ENCODE measurements at regions not wholly inside any gene's neighbourhood (a gene's known extent, or its start where the extent isn't known, plus 50 kb on each side); places are given as distances from the start of the nearest gene placed in this dataset.
"Not testable (repeated sequence)": the region's sequence is repeated elsewhere in the genome, so short reads cannot be mapped to it uniquely, and the experiment has no call there.

DNA sequence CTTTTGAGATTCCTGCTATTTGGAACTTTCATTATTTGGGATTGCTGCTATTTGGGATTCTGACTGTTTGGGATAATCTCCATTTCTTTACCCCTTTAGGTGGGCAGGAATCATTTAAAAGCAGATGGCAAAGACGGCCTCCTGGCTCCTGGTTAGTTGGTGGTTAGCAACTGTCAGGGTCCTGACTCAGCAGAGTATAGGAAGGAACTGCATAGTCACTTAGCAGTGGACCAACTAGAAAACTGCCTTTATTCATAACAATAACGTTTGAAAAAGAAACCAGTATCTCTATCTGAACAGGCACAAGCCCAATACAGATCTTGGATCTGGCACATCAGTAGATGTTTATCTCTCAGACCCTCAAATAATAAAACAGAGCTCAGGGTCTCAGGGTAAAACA is 469.7 kb upstream of the FGF16 start:
- no peaks in the 10 kb centered on the region for H3K27me3 ChIP-seq (ENCODE audit: control insufficient read depth in 3 of 3, insufficient read depth in 3 of 3, low read length in 3 of 3)
- no peaks in the 10 kb centered on the region for H3K36me3 ChIP-seq (ENCODE audit: control insufficient read depth in 3 of 3, insufficient read depth in 3 of 3, low read length in 3 of 3)
- no peak overlapping the region for H3K4me3 ChIP-seq (ENCODE audit: low read length in 3 of 3)
- H3K9me3 ChIP-seq (ENCODE audit: control insufficient read depth in 3 of 3, low read length in 3 of 3): no peaks in the 10 kb centered on the region
- H3K27ac ChIP-seq (ENCODE audit: low read depth, low read length): no peak overlapping the region
- H3K4me1 ChIP-seq (ENCODE audit: control insufficient read depth in 3 of 3, insufficient read depth in 3 of 3, low read length in 3 of 3): no peaks in the 10 kb centered on the region
- H3K9ac ChIP-seq (ENCODE audit: low read depth in 1 of 3, low read length in 3 of 3): no peak overlapping the region

DNA sequence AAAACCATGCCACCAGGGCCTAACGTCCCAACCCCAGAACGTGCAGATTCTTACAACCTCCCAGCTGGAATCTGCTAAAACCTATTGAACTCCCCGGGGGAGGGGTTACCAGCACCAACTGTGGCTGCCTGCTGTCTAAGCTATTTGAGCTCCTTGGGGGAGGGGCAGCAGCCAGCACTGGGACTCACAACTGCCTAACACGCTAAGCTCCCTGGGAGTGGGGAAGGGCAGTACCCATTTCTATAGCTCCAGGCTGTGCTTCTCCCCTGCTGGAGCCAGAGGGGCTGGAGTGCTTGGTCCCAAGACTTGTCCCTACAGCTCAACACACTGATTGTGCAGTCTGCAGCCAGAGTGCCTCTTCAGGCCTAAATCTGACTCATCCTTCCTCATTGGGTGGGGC is 459.8 kb upstream of the FGF16 start:
- H3K27ac ChIP-seq (ENCODE audit: low read depth, low read length): no peak overlapping the region
- H3K36me3 ChIP-seq (ENCODE audit: control insufficient read depth in 3 of 3, insufficient read depth in 3 of 3, low read length in 3 of 3): no peaks in the 10 kb centered on the region
- H3K9me3 ChIP-seq (ENCODE audit: control insufficient read depth in 3 of 3, low read length in 3 of 3): no peaks in the 10 kb centered on the region
- no peak overlapping the region for H3K4me3 ChIP-seq (ENCODE audit: low read length in 3 of 3)
- no peak overlapping the region for H3K9ac ChIP-seq (ENCODE audit: low read depth in 1 of 3, low read length in 3 of 3)
- no peaks in the 10 kb centered on the region for H3K27me3 ChIP-seq (ENCODE audit: control insufficient read depth in 3 of 3, insufficient read depth in 3 of 3, low read length in 3 of 3)
- no peaks in the 10 kb centered on the region for H3K4me1 ChIP-seq (ENCODE audit: control insufficient read depth in 3 of 3, insufficient read depth in 3 of 3, low read length in 3 of 3)

DNA sequence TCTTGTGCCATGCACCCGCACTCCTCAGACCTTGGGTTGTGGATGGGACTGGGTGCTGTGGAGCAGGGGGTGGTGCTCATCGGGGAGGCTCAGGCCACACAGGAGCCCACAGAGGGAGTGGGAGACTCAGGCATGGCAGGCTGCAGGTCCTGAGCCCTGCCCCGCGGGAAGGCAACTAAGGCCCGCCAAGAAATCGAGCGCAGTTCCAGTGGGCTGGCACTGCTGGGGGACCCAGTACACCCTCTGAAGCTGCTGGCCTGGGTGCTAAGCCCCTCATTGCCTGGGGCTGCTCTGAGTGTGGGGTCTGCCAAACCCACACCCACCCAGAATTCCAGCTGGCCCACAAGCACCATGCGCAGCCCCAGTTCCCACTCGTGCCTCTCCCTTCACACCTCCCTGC is 450.5 kb upstream of the FGF16 start:
- H3K4me3 ChIP-seq (ENCODE audit: low read length in 3 of 3): no peak overlapping the region
- no peaks in the 10 kb centered on the region for H3K36me3 ChIP-seq (ENCODE audit: control insufficient read depth in 3 of 3, insufficient read depth in 3 of 3, low read length in 3 of 3)
- H3K9ac ChIP-seq (ENCODE audit: low read depth in 1 of 3, low read length in 3 of 3): no peak overlapping the region
- no peaks in the 10 kb centered on the region for H3K27me3 ChIP-seq (ENCODE audit: control insufficient read depth in 3 of 3, insufficient read depth in 3 of 3, low read length in 3 of 3)
- H3K4me1 ChIP-seq (ENCODE audit: control insufficient read depth in 3 of 3, insufficient read depth in 3 of 3, low read length in 3 of 3): no peaks in the 10 kb centered on the region
- no peak overlapping the region for H3K27ac ChIP-seq (ENCODE audit: low read depth, low read length)
- no peaks in the 10 kb centered on the region for H3K9me3 ChIP-seq (ENCODE audit: control insufficient read depth in 3 of 3, low read length in 3 of 3)

- Histone ChIP-seq H3K9me3 (ENCODE audit: control insufficient read depth in 3 of 3, low read length in 3 of 3) (no peaks in the 10 kb centered on the region), H3K4me1 (ENCODE audit: control insufficient read depth in 3 of 3, insufficient read depth in 3 of 3, low read length in 3 of 3) (no peaks in the 10 kb centered on the region), H3K27me3 (ENCODE audit: control insufficient read depth in 3 of 3, insufficient read depth in 3 of 3, low read length in 3 of 3) (no peaks in the 10 kb centered on the region), H3K4me3 (ENCODE audit: low read length in 3 of 3) (no peak overlapping the region), H3K9ac (ENCODE audit: low read depth in 1 of 3, low read length in 3 of 3) (no peak overlapping the region), H3K36me3 (ENCODE audit: control insufficient read depth in 3 of 3, insufficient read depth in 3 of 3, low read length in 3 of 3) (no peaks in the 10 kb centered on the region), H3K27ac (ENCODE audit: low read depth, low read length) (no peak overlapping the region)
These were observed 443.7 kb upstream of the FGF16 start for GRCh38 chrX:77003530-77003929.

DNA sequence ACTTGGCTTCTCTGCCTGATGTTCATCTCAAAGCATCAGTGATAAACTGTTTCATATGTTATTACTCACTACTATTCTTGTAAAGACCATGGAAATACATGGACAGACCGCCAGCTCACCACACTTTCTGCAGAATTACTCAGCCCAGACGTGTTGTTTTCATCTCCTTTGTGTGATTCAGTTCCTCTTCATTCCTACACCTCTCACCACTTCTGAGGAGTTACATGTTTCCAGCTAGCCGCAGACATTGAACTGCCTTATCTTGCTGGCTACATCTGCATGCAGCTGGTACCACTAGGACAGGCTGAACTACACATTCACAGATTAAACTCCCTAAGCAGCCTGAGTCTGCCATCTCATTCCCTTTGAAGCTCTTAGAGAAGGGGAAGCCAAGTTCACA is 443.2 kb upstream of the FGF16 start:
- Histone ChIP-seq H3K36me3 (ENCODE audit: control insufficient read depth in 3 of 3, insufficient read depth in 3 of 3, low read length in 3 of 3) (no peaks in the 10 kb centered on the region), H3K9me3 (ENCODE audit: control insufficient read depth in 3 of 3, low read length in 3 of 3) (no peaks in the 10 kb centered on the region), H3K9ac (ENCODE audit: low read depth in 1 of 3, low read length in 3 of 3) (no peak overlapping the region), H3K27ac (ENCODE audit: low read depth, low read length) (no peak overlapping the region), H3K4me3 (ENCODE audit: low read length in 3 of 3) (no peak overlapping the region), H3K4me1 (ENCODE audit: control insufficient read depth in 3 of 3, insufficient read depth in 3 of 3, low read length in 3 of 3) (no peaks in the 10 kb centered on the region), H3K27me3 (ENCODE audit: control insufficient read depth in 3 of 3, insufficient read depth in 3 of 3, low read length in 3 of 3) (no peaks in the 10 kb centered on the region)

- no peaks in the 10 kb centered on the region for H3K9me3 ChIP-seq (ENCODE audit: control insufficient read depth in 3 of 3, low read length in 3 of 3)
- H3K27ac ChIP-seq (ENCODE audit: low read depth, low read length): no peak overlapping the region
- no peaks in the 10 kb centered on the region for H3K4me1 ChIP-seq (ENCODE audit: control insufficient read depth in 3 of 3, insufficient read depth in 3 of 3, low read length in 3 of 3)
- no peaks in the 10 kb centered on the region for H3K36me3 ChIP-seq (ENCODE audit: control insufficient read depth in 3 of 3, insufficient read depth in 3 of 3, low read length in 3 of 3)
- no peak overlapping the region for H3K9ac ChIP-seq (ENCODE audit: low read depth in 1 of 3, low read length in 3 of 3)
- H3K4me3 ChIP-seq (ENCODE audit: low read length in 3 of 3): no peak overlapping the region
- H3K27me3 ChIP-seq (ENCODE audit: control insufficient read depth in 3 of 3, insufficient read depth in 3 of 3, low read length in 3 of 3): no peaks in the 10 kb centered on the region
These were observed 437.5 kb upstream of the FGF16 start for GRCh38 chrX:77009691-77010090.

DNA sequence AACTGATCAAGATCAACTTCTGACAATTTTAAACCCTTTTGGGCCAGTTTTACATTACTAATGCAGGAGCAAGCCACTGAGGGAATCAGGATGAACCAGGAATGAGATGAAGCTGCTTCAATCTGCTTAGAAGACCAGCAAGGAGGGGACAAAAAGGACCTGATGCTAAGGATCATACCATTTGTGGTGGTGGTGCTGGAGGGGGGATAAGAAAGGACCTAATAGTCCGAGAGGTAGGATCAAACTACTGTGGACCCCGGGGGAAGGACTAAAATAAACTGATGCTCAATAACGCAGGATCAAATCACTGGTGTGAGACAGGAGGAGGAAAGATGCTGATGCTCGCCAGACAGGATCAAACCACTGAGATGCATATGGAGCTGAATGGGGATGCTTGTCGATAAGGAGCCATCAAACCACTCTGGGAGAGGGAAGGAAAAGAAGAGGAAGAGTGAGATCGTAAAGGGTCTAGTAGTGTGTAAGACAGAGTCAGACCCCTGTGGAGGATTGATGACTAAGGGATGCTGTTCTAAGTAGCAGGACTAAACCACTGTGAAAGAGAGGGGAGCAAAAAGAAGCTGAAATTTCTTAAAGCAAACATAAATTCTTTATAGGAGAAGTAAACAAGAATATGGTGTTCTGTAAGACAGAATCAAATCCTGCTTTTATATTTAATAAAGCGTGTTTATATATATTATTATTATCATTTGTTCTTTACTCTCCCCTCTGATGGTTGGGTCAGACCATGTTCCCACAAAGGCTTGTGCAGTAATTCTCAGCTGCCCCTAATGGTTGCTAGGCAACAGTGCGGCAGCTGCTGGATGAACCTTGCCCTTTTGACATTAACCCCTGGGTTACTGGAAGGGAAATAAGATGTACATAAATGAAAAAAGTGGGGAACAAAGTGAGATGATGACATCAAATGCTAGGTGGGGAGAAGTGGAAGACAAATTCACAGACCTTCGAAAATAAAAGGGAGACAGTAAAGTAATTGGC is 432.5 kb upstream of the FGF16 start:
- H3K4me1 ChIP-seq (ENCODE audit: control insufficient read depth in 3 of 3, insufficient read depth in 3 of 3, low read length in 3 of 3): no peaks in the 10 kb centered on the region
- H3K9me3 ChIP-seq (ENCODE audit: control insufficient read depth in 3 of 3, low read length in 3 of 3): no peaks in the 10 kb centered on the region
- H3K4me3 ChIP-seq (ENCODE audit: low read length in 3 of 3): no peak overlapping the region
- no peak overlapping the region for H3K27ac ChIP-seq (ENCODE audit: low read depth, low read length)
- H3K9ac ChIP-seq (ENCODE audit: low read depth in 1 of 3, low read length in 3 of 3): no peak overlapping the region
- no peaks in the 10 kb centered on the region for H3K27me3 ChIP-seq (ENCODE audit: control insufficient read depth in 3 of 3, insufficient read depth in 3 of 3, low read length in 3 of 3)
- H3K36me3 ChIP-seq (ENCODE audit: control insufficient read depth in 3 of 3, insufficient read depth in 3 of 3, low read length in 3 of 3): no peaks in the 10 kb centered on the region

GRCh38 chrX:77017093-77017492 is 430.1 kb upstream of the FGF16 start:
- H3K36me3 ChIP-seq (ENCODE audit: control insufficient read depth in 3 of 3, insufficient read depth in 3 of 3, low read length in 3 of 3): no peaks in the 10 kb centered on the region
- no peak overlapping the region for H3K27ac ChIP-seq (ENCODE audit: low read depth, low read length)
- H3K9ac ChIP-seq (ENCODE audit: low read depth in 1 of 3, low read length in 3 of 3): no peak overlapping the region
- no peaks in the 10 kb centered on the region for H3K27me3 ChIP-seq (ENCODE audit: control insufficient read depth in 3 of 3, insufficient read depth in 3 of 3, low read length in 3 of 3)
- no peaks in the 10 kb centered on the region for H3K9me3 ChIP-seq (ENCODE audit: control insufficient read depth in 3 of 3, low read length in 3 of 3)
- no peaks in the 10 kb centered on the region for H3K4me1 ChIP-seq (ENCODE audit: control insufficient read depth in 3 of 3, insufficient read depth in 3 of 3, low read length in 3 of 3)
- H3K4me3 ChIP-seq (ENCODE audit: low read length in 3 of 3): no peak overlapping the region

- not testable (repeated sequence) for H3K27ac ChIP-seq (ENCODE audit: low read depth, low read length); H3K27me3 ChIP-seq (ENCODE audit: control insufficient read depth in 3 of 3, insufficient read depth in 3 of 3, low read length in 3 of 3); H3K4me1 ChIP-seq (ENCODE audit: control insufficient read depth in 3 of 3, insufficient read depth in 3 of 3, low read length in 3 of 3); H3K9ac ChIP-seq (ENCODE audit: low read depth in 1 of 3, low read length in 3 of 3); H3K4me3 ChIP-seq (ENCODE audit: low read length in 3 of 3); H3K36me3 ChIP-seq (ENCODE audit: control insufficient read depth in 3 of 3, insufficient read depth in 3 of 3, low read length in 3 of 3); H3K9me3 ChIP-seq (ENCODE audit: control insufficient read depth in 3 of 3, low read length in 3 of 3)
These were observed 400.9 kb upstream of the FGF16 start for GRCh38 chrX:77046180-77046810.

- no peak overlapping the region for H3K4me3 ChIP-seq (ENCODE audit: low read length in 3 of 3)
- H3K36me3 ChIP-seq (ENCODE audit: control insufficient read depth in 3 of 3, insufficient read depth in 3 of 3, low read length in 3 of 3): no peaks in the 10 kb centered on the region
- no peaks in the 10 kb centered on the region for H3K4me1 ChIP-seq (ENCODE audit: control insufficient read depth in 3 of 3, insufficient read depth in 3 of 3, low read length in 3 of 3)
- no peak overlapping the region for H3K27ac ChIP-seq (ENCODE audit: low read depth, low read length)
- H3K9me3 ChIP-seq (ENCODE audit: control insufficient read depth in 3 of 3, low read length in 3 of 3): no peaks in the 10 kb centered on the region
- H3K9ac ChIP-seq (ENCODE audit: low read depth in 1 of 3, low read length in 3 of 3): no peak overlapping the region
- no peaks in the 10 kb centered on the region for H3K27me3 ChIP-seq (ENCODE audit: control insufficient read depth in 3 of 3, insufficient read depth in 3 of 3, low read length in 3 of 3)
These were observed 386.6 kb upstream of the FGF16 start for GRCh38 chrX:77060572-77060971.

Measured in skeletal muscle tissue (tissue), 3 donors.